GM13977 (cell line): ENCODE measurements at regions not wholly inside any gene's neighbourhood (a gene's known extent, or its start where the extent isn't known, plus 50 kb on each side); places are given as distances from the start of the nearest gene placed in this dataset.
"Not testable (repeated sequence)": the region's sequence is repeated elsewhere in the genome, so short reads cannot be mapped to it uniquely, and the experiment has no call there.

Source experiments
- DNase-seq: peaks from one replicate; pipeline ENCODE4 v3.0.0; 2012; ENCODE audit warnings: low spot score
- in situ Hi-C: fragments of 300-500 bp; cut with MboI; formaldehyde crosslinking; loops from one replicate; pipeline ENCODE4 v1.12.0; 2022; ENCODE audit warnings: low sequenced_read_pairs, low pct_unique_long_range_greater_than_20kb, mixed read lengths, inconsistent platforms; ENCODE audit not compliant: unreplicated experiment
- TF ChIP-seq, protein P1 (sequence below): IDR thresholded peaks from 2 replicates; pipeline ENCODE4 v1.5.1; 2012; ENCODE audit warnings: mild to moderate bottlenecking, control low read depth; ENCODE audit not compliant: insufficient read depth; ENCODE audit errors: extremely low read depth, missing control alignments

DNA sequence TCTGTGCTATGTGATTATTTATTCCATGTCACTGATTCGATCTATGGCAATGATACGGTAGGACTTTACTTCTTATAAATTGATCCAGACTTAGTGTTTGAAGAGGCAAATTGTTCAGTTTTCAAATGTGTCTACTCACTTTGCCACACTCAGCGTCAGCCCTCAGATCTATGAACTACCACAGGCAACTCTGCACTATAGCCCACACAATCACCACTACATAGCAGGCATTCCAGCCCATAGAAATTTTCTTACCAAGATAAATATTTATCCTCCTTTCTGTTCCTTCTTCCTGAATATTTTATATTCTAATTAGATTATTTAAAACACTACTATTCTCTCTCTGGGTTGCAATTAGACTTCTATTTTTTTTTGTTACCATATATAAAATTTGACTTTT lies 776.1 kb downstream of the BRINP3 start:
- TF ChIP-seq, protein P1, sequence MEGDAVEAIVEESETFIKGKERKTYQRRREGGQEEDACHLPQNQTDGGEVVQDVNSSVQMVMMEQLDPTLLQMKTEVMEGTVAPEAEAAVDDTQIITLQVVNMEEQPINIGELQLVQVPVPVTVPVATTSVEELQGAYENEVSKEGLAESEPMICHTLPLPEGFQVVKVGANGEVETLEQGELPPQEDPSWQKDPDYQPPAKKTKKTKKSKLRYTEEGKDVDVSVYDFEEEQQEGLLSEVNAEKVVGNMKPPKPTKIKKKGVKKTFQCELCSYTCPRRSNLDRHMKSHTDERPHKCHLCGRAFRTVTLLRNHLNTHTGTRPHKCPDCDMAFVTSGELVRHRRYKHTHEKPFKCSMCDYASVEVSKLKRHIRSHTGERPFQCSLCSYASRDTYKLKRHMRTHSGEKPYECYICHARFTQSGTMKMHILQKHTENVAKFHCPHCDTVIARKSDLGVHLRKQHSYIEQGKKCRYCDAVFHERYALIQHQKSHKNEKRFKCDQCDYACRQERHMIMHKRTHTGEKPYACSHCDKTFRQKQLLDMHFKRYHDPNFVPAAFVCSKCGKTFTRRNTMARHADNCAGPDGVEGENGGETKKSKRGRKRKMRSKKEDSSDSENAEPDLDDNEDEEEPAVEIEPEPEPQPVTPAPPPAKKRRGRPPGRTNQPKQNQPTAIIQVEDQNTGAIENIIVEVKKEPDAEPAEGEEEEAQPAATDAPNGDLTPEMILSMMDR = no peak
- in situ Hi-C loops = no loop called here
- no peak for DNase-seq

DNA sequence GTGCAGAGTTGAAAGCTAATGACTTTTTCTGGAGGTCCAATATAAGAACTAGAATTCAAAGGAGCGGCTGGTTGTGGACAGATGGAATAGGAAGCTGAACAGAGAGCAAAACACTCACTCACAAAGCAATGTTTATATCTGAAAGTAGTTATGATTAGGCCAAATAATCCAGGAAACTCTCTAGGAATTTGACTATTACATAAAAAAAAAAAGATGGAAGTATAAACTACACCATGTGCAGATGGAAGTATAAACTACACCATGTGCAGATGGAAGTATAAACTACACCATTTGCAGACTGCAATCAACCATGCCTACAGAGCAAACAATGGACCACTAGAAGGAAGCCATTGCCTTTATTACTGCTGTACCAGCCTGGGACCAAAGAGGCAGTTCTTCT lies 771.1 kb downstream of the BRINP3 start:
- TF ChIP-seq, protein P1 = no peak
- DNase-seq = no peak

DNA sequence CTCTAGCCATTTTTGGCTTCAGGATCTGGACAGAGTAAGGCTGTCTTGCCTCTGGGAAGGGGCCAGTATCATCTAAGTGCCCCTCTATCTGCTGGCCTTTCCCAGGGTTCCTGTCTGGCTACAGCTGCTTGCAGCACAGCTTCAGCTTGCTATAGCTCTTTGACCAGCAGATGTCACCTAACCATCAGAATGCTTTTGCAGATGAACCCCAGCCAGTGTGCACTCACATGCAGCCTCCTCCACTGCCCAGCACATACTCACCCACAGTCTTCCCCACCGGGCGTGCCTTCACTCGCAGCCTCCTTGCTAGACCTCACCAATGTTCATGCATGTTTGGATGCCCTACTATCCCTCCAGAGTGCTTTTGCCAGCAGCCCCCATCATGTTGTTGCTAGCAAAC lies 769.0 kb downstream of the BRINP3 start:
- TF ChIP-seq, protein P1 = peak; percentile 19
- in situ Hi-C loops = no loop called here
- no peak for DNase-seq

More for the DNA sequence above, 771.1 kb downstream of the BRINP3 start:
- in situ Hi-C loops = no loop called here

DNA sequence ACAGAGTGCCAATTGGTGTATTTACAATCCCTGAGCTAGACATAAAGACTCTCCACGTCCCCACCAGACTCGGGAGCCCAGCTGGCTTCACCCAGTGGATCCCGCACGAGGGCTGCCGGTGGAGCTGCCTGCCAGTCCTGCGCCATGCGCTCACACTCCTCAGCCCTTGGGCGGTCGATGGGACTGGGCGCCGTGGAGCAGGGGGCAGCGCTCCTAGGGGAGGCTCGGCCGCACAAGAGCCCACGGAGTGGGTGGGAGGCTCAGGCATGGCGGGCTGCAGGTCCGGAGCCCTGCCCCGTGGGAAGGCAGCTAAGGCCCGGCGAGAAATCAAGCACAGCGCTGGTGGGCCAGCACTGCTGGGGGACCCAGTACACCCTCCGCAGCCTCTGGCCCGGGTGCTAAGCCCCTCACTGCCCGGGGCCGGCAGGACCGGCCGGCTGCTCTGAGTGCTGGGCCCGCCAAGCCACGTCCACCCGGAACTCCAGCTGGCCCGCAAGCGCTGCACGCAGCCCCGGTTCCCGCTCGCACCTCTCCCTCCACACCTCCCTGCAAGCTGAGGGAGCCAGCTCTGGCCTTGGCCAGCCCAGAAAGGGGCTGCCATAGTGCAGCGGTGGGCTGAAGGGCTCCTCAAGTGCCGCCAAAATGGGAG lies 759.4 kb downstream of the BRINP3 start:
- DNase-seq, in situ Hi-C loops: not testable (repeated sequence)

DNA sequence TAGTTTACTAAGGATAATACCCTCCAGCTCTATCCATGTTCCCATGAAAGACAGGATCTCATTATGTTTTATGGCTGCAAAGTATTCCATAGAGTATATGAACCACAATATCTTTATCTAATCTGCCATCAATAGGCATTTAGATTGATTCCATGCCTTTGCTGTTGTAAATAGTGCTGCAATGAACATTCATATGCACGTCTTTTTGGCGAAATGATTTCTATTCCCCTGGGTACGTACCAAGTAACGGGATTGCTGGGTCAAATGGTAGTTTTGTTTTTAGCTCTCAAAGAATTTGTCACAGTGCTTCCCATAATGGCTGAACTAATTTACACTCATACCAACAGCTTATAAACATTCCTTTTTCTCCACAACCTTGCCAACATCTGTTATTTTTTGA lies 750.9 kb downstream of the BRINP3 start:
- TF ChIP-seq, protein P1 = no peak
- no peak for DNase-seq
- in situ Hi-C loops = no loop called here

DNA sequence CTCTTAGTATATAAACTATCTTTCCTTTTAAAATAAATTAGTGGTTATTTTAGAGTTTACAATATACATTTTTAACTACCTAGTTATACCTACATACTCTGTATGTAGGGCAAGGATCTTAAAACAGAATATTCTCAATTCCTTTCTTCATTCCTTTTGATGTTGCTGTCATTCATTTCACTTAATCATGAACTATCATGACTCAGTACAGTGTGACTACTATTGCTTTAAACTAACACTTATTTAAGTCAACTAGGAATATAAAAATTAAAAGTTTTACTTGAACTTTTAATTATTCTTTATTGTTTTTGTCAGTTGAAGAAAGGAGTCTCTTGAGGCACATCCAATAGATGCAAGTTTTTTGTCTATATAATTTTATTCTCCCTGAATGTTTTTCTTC lies 726.4 kb downstream of the BRINP3 start:
- DNase-seq = no peak
- TF ChIP-seq, protein P1 = no peak
- in situ Hi-C loops = no loop called here

DNA sequence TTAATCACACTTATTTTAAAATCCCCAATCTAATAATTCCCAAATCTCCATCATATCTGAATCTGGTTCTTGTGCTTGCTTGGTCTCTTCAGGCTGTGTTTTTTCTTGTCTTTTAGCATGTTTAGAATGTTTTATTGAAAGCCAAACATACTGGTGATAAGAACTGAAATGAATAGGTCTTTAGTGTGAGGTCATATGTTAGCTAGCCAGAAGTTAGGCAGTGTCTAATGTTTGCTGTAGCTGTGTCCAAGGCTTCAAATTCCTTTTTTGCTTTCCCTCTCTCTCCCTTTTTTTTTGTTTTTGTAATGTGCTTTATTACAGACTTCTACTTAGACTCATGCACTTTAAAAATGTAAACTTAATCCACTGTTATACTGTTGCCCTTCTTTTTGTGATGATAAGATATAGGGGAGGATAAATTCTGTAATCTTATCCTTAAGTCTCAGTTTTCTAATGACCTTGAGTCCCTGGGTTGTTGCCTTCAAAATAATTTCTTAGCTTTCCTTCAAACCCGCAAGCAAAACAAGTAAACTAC lies 725.1 kb downstream of the BRINP3 start:
- no peak for DNase-seq
- TF ChIP-seq, protein P1 = no peak
- in situ Hi-C loops = no loop called here

DNA sequence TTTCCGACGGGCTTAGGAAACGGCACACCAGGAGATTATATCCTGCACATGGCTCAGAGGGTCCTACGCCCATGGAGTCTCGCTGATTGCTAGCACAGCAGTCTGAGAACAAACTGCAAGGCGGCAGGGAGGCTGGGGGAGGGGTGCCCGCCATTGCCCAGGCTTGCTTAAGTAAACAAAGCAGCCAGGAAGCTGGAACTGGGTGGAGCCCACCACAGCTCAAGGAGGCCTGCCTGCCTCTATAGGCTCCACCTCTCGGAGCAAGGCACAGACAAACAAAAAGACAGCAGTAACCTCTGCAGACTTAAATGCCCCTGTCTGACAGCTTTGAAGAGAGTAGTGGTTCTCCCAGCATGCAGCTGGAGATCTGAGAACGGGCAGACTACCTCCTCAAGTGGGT lies 722.6 kb downstream of the BRINP3 start:
- DNase-seq, in situ Hi-C loops: not testable (repeated sequence)
